ENCODE measurements at regions not wholly inside any gene's neighbourhood (a gene's known extent, or its start where the extent isn't known, plus 50 kb on each side); places are given as distances from the start of the nearest gene placed in this dataset.

GRCh38 chr21:22231013-22231412 is 1232.8 kb downstream of the NCAM2 start:
- ATAC-seq, result no peak
- ChIA-PET CTCF (no interaction called here), POLR2A (no interaction called here)
- TF ChIP-seq CTCF (IDR thresholded peaks at IDR 0.05), result no peak
- TF ChIP-seq SIN3A (IDR thresholded peaks at IDR 0.05; ENCODE audit: borderline replicate concordance, insufficient read depth, low read depth, low read length), result no peak
- no peak for TF ChIP-seq POLR2AphosphoS5 (IDR thresholded peaks at IDR 0.05; ENCODE audit: low read depth, low read length)
- TF ChIP-seq TCF7L2 (IDR thresholded peaks at IDR 0.05; ENCODE audit: low read depth, low read length), result no peak
- no peak for TF ChIP-seq REST (IDR thresholded peaks at IDR 0.05; ENCODE audit: insufficient read depth in 1 of 2, low read depth in 2 of 2, low read length in 1 of 2)
- H3K27ac ChIP-seq (ENCODE audit: low read length), result no peak overlapping the region
- DNase-seq (ENCODE audit: low read depth, low spot score), result no peak
- no peak overlapping the region for H3K4me3 ChIP-seq (ENCODE audit: low read depth in 2 of 2, low read length in 2 of 2)
- no peaks in the 10 kb centered on the region for H3K27me3 ChIP-seq (ENCODE audit: control insufficient read depth, insufficient read depth, low read length)
- intact Hi-C loops (cut with micrococcal nuclease; ENCODE audit: unreplicated experiment), result no loop called here
- no peaks in the 10 kb centered on the region for H3K9me3 ChIP-seq (ENCODE audit: control insufficient read depth, insufficient read depth, low read depth, low read length)
- no peaks in the 10 kb centered on the region for H3K4me1 ChIP-seq (ENCODE audit: control insufficient read depth, insufficient read depth, low read length)
- BruUV-seq (replicated peaks), result no TSS peak
- no peaks in the 10 kb centered on the region for H3K36me3 ChIP-seq (ENCODE audit: control insufficient read depth, insufficient read depth, low read length)
- in situ Hi-C loops (cut with HindIII; ENCODE audit: low pct_unique_long_range_greater_than_20kb, low sequenced_read_pairs), result no loop called here

- no peaks in the 10 kb centered on the region for H3K4me1 ChIP-seq (ENCODE audit: control insufficient read depth, insufficient read depth, low read length)
- DNase-seq (ENCODE audit: low read depth, low spot score), result no peak
- H3K4me3 ChIP-seq (ENCODE audit: low read depth in 2 of 2, low read length in 2 of 2), result no peak overlapping the region
- H3K36me3 ChIP-seq (ENCODE audit: control insufficient read depth, insufficient read depth, low read length), result no peaks in the 10 kb centered on the region
- no TSS peak for BruUV-seq (replicated peaks)
- CTCF ChIA-PET, result no interaction called here
- no peak for TF ChIP-seq REST (IDR thresholded peaks at IDR 0.05; ENCODE audit: insufficient read depth in 1 of 2, low read depth in 2 of 2, low read length in 1 of 2)
- TF ChIP-seq CTCF (IDR thresholded peaks at IDR 0.05), result no peak
- no peak for TF ChIP-seq TCF7L2 (IDR thresholded peaks at IDR 0.05; ENCODE audit: low read depth, low read length)
- no peak for TF ChIP-seq SIN3A (IDR thresholded peaks at IDR 0.05; ENCODE audit: borderline replicate concordance, insufficient read depth, low read depth, low read length)
- no peak for TF ChIP-seq POLR2AphosphoS5 (IDR thresholded peaks at IDR 0.05; ENCODE audit: low read depth, low read length)
- no peaks in the 10 kb centered on the region for H3K27me3 ChIP-seq (ENCODE audit: control insufficient read depth, insufficient read depth, low read length)
- no peaks in the 10 kb centered on the region for H3K9me3 ChIP-seq (ENCODE audit: control insufficient read depth, insufficient read depth, low read depth, low read length)
- no peak for ATAC-seq
- H3K27ac ChIP-seq (ENCODE audit: low read length), result no peak overlapping the region
- in situ Hi-C loops (cut with HindIII; ENCODE audit: low pct_unique_long_range_greater_than_20kb, low sequenced_read_pairs), result no loop called here
- intact Hi-C loops (cut with micrococcal nuclease; ENCODE audit: unreplicated experiment), result no loop called here
- POLR2A ChIA-PET, result no interaction called here
Observed at GRCh38 chr21:22235866-22236590, 1237.8 kb downstream of the NCAM2 start.

Data from Panc1 (cell line).